Aorta (tissue), 5 donors: ENCODE measurements at regions not wholly inside any gene's neighbourhood (a gene's known extent, or its start where the extent isn't known, plus 50 kb on each side); places are given as distances from the start of the nearest gene placed in this dataset.

Source experiments
- ATAC-seq: fragments of 200-7000 bp; cut with Tn5 transposase; one replicate; pipeline ENCODE4 v1.9.1; 2022; ENCODE audit warnings: moderate library complexity; ENCODE audit not compliant: low FRiP score
- DNase-seq, 2 donors: peaks; one replicate each; pipeline ENCODE4 v3.0.0-alpha.2; 2020
- H3K27ac ChIP-seq, 2 donors: one replicate each; pipeline ENCODE4 v1.5.1; 2013; ENCODE audit warnings: low read length in 2 of 2, mild to moderate bottlenecking in 2 of 2, moderate library complexity in 2 of 2, control low read depth in 1 of 2, inconsistent platforms in 1 of 2, low read depth in 1 of 2
- H3K27me3 ChIP-seq, 2 donors: one replicate each; pipeline ENCODE4 v1.6.1; 2013; ENCODE audit warnings: control low read depth in 1 of 2, low read length in 1 of 2, mild to moderate bottlenecking in 1 of 2, moderate library complexity in 1 of 2; ENCODE audit not compliant: insufficient read depth in 2 of 2, control insufficient read depth in 1 of 2
- H3K36me3 ChIP-seq, 2 donors: one replicate each; pipeline ENCODE4 v1.6.1; 2013; ENCODE audit warnings: control low read depth in 1 of 2, low read length in 1 of 2, mild to moderate bottlenecking in 1 of 2; ENCODE audit not compliant: insufficient read depth in 2 of 2, control insufficient read depth in 1 of 2
- H3K4me1 ChIP-seq, 2 donors: one replicate each; pipeline ENCODE4 v1.6.1; 2013; ENCODE audit warnings: low read length in 2 of 2, control low read depth in 1 of 2, mild to moderate bottlenecking in 1 of 2, moderate library complexity in 1 of 2; ENCODE audit not compliant: insufficient read depth in 2 of 2, control insufficient read depth in 1 of 2
- H3K4me3 ChIP-seq, 2 donors: one replicate each; pipeline ENCODE4 v1.5.1; 2013; ENCODE audit warnings: low read length in 2 of 2, control low read depth in 1 of 2, mild to moderate bottlenecking in 1 of 2
- H3K9me3 ChIP-seq: one replicate; pipeline ENCODE4 v1.6.1; 2013; ENCODE audit warnings: mild to moderate bottlenecking, low read length; ENCODE audit not compliant: control insufficient read depth
- WGBS, 2 donors: extraction: QIAGEN DNeasy Blood & Tissue Kit; methylation state at CpG; one replicate each; pipeline ENCODE4 v1.1.7; 2013; 5-methylcytosine and 5-hydroxymethylcytosine counted together
- intact Hi-C, 2 donors: fragments of 100-400 bp; cut with DNase I; formaldehyde crosslinking; loops; one replicate each; pipeline versions ENCODE4 v1.14.2 to v1.15.0; 2022
- donor health status: healthy with polysubstance abuse.
- donor health status: Bipolar disorder and iron deficiency.
- donor health status: DM: no; HTN: no; CAD: no.
- donor health status: DM: no; HTN: no; CAD: no.
- donor health status: DM: yes; HTN: yes; CAD: no.

DNA sequence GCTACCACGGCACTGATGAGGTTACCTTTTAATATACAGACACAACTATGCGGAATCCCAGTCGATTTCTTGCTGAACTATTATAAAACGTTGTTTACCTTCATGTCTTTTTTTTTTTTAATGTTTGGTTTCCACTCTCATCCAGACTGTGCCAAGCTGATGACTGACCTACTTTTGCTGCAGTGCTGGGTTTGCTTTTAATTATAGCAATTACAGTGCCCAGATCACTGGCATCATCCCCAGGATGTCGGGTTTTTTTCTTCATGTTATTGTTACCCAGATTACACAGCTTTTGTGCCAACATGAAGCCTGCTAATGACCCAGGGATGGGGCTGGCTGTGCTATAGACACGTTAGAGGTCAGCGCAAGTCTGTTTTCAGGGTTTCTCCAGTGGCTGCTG, 294.0 kb upstream of the ATP10A start:
- DNase-seq: no peak
- peaks cover 2% of the 10 kb centered on the region for H3K9me3 ChIP-seq
- WGBS, 2 donors: 47 to 51% methylated on average over 7 of the region's 7 CpGs

DNA sequence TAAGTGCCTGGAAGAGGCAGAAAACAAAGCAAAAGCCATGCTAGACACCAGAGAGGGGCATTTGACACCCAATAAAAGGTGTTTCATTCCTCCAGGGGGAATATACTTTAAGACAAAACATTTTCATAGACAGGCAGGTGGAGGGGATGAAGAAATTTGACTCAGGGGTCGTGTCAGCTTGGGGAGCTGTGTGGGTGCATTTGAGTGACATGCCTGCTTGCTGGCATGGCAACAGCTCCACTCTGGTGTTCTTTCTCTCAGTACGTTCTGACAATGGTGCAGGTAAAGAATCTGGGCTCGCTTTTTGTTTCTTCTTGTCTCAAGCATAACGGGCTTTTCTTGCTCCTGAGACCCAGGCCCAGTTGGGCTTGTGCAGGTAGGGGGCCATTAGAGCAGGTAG, 292.9 kb upstream of the ATP10A start:
- H3K27ac ChIP-seq: no peak overlapping the region
- WGBS, 2 donors: 60 to 63% methylated on average over 4 of the region's 4 CpGs

More for the DNA sequence above, 294.0 kb upstream of the ATP10A start:
- no peak for ATAC-seq
- intact Hi-C loops: no loop called here
- no peaks in the 10 kb centered on the region for H3K27me3 ChIP-seq
- H3K4me1 ChIP-seq: no peaks in the 10 kb centered on the region
- no peak overlapping the region for H3K4me3 ChIP-seq
- H3K36me3 ChIP-seq: no peaks in the 10 kb centered on the region
- H3K27ac ChIP-seq: no peak overlapping the region

DNA sequence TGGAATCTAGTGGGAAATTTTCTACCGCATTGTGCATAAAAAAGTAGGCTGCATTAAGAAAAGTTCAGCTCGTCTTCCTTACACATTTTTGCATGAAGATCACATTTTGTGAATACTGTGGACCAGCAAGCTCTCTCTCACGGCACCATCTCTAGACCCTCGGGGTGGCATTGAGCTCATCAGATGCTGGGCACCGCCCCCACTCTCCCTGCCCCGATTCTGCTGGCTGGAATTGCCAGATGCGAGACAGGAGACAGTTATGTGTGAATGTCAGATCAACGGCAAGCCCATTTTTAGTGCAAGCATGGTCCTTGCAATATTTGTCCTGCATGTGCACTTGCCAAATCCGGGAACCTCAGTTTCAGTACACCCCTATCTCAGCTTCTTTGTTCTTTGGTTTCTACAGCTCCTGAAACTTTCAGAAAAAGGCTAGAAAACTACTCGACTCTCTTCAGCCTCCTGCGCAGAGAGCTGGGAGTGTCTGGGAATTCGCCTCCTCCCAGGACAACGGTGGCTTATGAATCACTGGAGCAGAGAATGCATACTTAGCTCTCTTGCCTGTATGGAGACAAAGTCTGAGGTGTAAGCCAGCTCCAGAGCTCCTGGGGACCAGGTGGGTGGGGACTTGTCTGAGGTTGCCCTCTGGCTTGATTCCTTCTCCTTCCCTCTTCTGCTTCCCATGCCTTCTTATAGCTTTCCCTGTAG, 285.2 kb upstream of the ATP10A start:
- Histone ChIP-seq H3K36me3 (no peaks in the 10 kb centered on the region), H3K27ac (no peak overlapping the region), H3K4me1 (no peaks in the 10 kb centered on the region), H3K4me3 (no peak overlapping the region), H3K9me3 (no peaks in the 10 kb centered on the region), H3K27me3 (no peaks in the 10 kb centered on the region)
- DNase-seq (no peak), ATAC-seq (no peak)
- intact Hi-C loops: loop anchor here in 1 of 2 donors (5.0 kb wide), 1 partner anchor 49 kb away; no protein-coding TSS in a partner anchor
- WGBS, 2 donors: 83 to 84% methylated on average over 13 of the region's 13 CpGs

More for the DNA sequence above, 292.9 kb upstream of the ATP10A start:
- Histone ChIP-seq H3K27me3 (no peaks in the 10 kb centered on the region), H3K4me3 (no peak overlapping the region), H3K36me3 (no peaks in the 10 kb centered on the region), H3K9me3 (peaks cover 2% of the 10 kb centered on the region), H3K4me1 (no peaks in the 10 kb centered on the region)
- DNase-seq (no peak), ATAC-seq (no peak)
- intact Hi-C loops: no loop called here

DNA sequence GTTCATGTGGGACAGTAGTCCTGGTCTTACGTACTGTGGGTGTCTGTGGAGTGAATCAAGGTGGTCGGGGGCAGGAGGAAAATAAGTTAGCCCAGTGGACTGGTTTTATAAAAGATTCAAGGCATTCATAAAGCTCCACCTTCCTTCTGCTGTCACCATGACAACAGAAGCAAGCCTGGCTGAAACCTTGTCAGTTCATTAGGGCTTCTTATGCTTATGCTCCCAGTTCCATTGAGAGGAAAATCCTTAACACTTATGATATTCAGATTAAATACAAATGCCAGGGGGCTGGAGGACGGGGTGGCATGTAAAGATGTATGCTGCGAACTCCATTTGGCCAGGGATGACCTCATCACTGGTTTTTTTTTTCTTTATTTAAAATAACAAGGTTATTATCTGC, 283.1 kb upstream of the ATP10A start:
- 50 to 66% methylated on average over 4 of the region's 4 CpGs for WGBS, 2 donors
- no peaks in the 10 kb centered on the region for H3K36me3 ChIP-seq
- H3K27ac ChIP-seq: no peak overlapping the region
- H3K27me3 ChIP-seq: no peaks in the 10 kb centered on the region
- intact Hi-C loops: loop anchor here in 1 of 2 donors (5.0 kb wide), 1 partner anchor 51 kb away; no protein-coding TSS in a partner anchor
- no peak overlapping the region for H3K4me3 ChIP-seq
- no peaks in the 10 kb centered on the region for H3K4me1 ChIP-seq
- H3K9me3 ChIP-seq: no peaks in the 10 kb centered on the region
- no peak for DNase-seq
- no peak for ATAC-seq

DNA sequence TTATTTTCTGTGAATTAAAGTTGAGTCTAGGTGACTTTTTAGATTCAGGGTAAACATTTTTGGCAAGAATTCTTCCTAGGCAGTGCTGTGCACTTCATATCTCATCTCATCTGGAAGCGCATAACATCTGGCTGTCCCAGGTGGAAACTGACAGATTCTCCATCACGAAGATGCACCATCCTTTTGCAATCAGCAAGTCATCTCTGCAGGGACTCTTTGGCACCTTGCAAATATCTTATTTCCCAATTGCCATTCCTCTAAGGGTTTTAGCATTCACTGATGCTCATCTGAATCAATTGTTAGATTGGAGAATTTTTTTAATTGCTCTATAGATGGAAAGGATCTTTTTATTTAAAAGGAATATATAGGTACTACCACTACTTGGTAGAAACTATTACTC, 282.7 kb upstream of the ATP10A start:
- H3K27ac ChIP-seq: no peak overlapping the region
- no peak for ATAC-seq
- no peaks in the 10 kb centered on the region for H3K27me3 ChIP-seq
- intact Hi-C loops: loop anchor here in 1 of 2 donors (5.0 kb wide), 1 partner anchor 52 kb away; no protein-coding TSS in a partner anchor
- WGBS, 2 donors: 77 to 89% methylated on average over 2 of the region's 2 CpGs
- H3K9me3 ChIP-seq: no peaks in the 10 kb centered on the region
- H3K36me3 ChIP-seq: no peaks in the 10 kb centered on the region
- H3K4me1 ChIP-seq: no peaks in the 10 kb centered on the region
- H3K4me3 ChIP-seq: no peak overlapping the region
- no peak for DNase-seq

DNA sequence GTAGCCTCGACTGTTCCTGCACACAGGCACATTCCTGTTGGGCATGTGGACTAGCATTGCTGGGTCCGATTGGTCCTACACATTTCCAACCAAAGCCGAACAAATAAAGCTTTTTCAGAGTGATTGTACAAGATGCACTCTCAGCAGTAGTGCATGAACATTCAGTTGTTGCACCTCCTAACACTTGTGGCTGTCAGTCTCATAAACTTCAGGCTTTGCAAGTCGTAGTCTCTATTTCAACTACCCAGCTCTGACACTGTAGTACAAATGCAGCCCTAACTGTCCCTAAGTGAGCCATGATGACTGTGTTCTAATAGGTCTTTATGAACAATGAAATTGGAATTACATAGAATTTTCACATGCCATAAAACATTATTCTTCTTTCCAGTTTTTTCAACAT, 281.7 kb upstream of the ATP10A start:
- no peaks in the 10 kb centered on the region for H3K4me1 ChIP-seq
- DNase-seq: no peak
- WGBS, 2 donors: 68 to 74% methylated on average over 4 of the region's 4 CpGs
- no peaks in the 10 kb centered on the region for H3K36me3 ChIP-seq
- peaks cover 2% of the 10 kb centered on the region for H3K9me3 ChIP-seq
- no peak overlapping the region for H3K27ac ChIP-seq
- H3K4me3 ChIP-seq: no peak overlapping the region
- H3K27me3 ChIP-seq: no peaks in the 10 kb centered on the region
- intact Hi-C loops: loop anchor here in 1 of 2 donors (5.0 kb wide), 1 partner anchor 52 kb away; no protein-coding TSS in a partner anchor
- no peak for ATAC-seq

DNA sequence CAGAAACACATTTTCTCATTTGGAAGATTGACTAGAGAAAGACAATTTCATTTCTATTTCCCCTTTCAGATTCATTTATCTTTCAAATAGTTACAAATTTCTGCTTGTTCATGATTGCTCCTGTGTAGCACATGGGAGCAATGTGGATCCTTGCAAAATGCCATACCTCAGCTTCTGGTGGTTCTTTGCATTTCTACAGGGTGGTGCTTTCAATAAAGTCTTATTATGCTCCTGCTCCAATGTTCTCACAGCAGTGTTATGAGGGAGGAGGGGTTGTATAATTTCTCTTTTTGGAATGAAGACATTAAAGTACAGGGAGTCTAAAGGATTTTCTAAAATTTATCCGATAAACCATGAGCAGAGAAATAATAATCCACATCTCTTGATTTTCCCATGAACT, 280.1 kb upstream of the ATP10A start:
- H3K27me3 ChIP-seq: no peaks in the 10 kb centered on the region
- H3K36me3 ChIP-seq: no peaks in the 10 kb centered on the region
- ATAC-seq: no peak
- no peak overlapping the region for H3K27ac ChIP-seq
- WGBS, 2 donors: 87 to 92% methylated on average over 1 of the region's 1 CpG
- H3K9me3 ChIP-seq: peaks cover 3% of the 10 kb centered on the region
- intact Hi-C loops: no loop called here
- no peaks in the 10 kb centered on the region for H3K4me1 ChIP-seq
- DNase-seq: no peak
- H3K4me3 ChIP-seq: no peak overlapping the region

DNA sequence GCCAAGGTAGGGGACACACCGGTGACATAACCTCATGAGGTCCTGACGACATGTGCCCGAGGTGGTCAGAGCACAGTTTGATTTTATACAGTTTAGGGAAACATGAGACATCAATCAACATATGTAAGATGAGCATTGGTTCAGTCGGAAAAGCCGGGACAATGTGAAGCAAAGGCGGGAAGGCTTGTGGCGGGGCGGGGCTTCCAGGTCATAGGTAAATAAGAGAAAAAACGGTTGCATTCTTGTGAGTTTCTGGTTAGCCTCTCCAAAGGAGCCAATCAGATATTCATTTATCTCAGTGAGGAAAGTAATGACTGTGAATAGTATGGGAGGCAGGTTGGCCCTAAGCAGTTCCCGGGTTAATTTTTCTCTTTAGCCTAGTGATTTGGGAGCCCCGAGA, 271.7 kb upstream of the ATP10A start:
- intact Hi-C loops: no loop called here
- H3K4me3 ChIP-seq: no peak overlapping the region
- H3K27me3 ChIP-seq: peaks cover 0 to under 1% of the 10 kb centered on the region in 2 donors
- peaks cover 1% of the 10 kb centered on the region for H3K9me3 ChIP-seq
- ATAC-seq (no peak), DNase-seq (no peak)
- no peaks in the 10 kb centered on the region for H3K4me1 ChIP-seq
- no peaks in the 10 kb centered on the region for H3K36me3 ChIP-seq
- no peak overlapping the region for H3K27ac ChIP-seq
- WGBS, 2 donors: 78 to 82% methylated on average over 11 of the region's 11 CpGs

DNA sequence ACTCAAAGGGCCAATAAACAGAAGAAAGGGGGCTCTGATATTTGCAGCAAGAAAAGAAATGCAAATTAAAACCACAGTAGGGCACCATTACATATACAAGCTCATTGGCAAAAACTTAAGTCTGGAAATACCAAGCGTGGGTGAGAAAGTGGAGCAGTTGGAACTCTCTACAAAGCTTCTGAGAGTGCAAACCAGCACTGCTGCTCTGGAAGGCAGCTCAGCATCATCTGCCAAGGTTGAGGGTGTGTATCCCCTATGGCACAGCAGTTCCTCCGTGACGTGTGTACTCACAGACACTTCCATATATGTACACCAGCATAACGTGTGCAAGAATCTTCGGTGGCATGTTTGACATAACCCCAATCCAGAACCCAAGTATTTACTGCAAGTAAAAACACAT, 271.0 kb upstream of the ATP10A start:
- intact Hi-C loops: no loop called here
- Histone ChIP-seq H3K27me3 (peaks cover 0 to 2% of the 10 kb centered on the region in 2 donors), H3K27ac (no peak overlapping the region), H3K9me3 (peaks cover under 1% of the 10 kb centered on the region), H3K36me3 (no peaks in the 10 kb centered on the region), H3K4me3 (no peak overlapping the region), H3K4me1 (no peaks in the 10 kb centered on the region)
- no peak for DNase-seq
- 68 to 73% methylated on average over 5 of the region's 5 CpGs for WGBS, 2 donors
- no peak for ATAC-seq
